Cardiac muscle cell (in vitro differentiated cells and primary cell): ENCODE measurements at regions not wholly inside any gene's neighbourhood (a gene's known extent, or its start where the extent isn't known, plus 50 kb on each side); places are given as distances from the start of the nearest gene placed in this dataset.

Experiments used
- DNase-seq, 2 donors: peaks; one replicate each; pipeline versions ENCODE4 v3.0.0 to v3.0.0-alpha.2; 2010 to 2017; ENCODE audit warnings: low read depth in 1 of 2, low spot score in 1 of 2
- H3K27ac ChIP-seq: fragments of 200-600 bp; sonication (generic); 2 replicates; pipeline ENCODE4 v1.5.1; 2016
- H3K27me3 ChIP-seq: fragments of 200-600 bp; sonication (generic); 2 replicates; pipeline ENCODE4 v1.6.0; 2016; ENCODE audit warnings: control low read depth
- H3K36me3 ChIP-seq: fragments of 200-600 bp; sonication (generic); 2 replicates; pipeline ENCODE4 v1.5.1; 2016; ENCODE audit warnings: control low read depth
- H3K4me1 ChIP-seq: fragments of 200-600 bp; sonication (generic); 2 replicates; pipeline ENCODE4 v1.8.1; 2017; ENCODE audit warnings: low read depth, mild to moderate bottlenecking, mixed run types
- H3K4me3 ChIP-seq: fragments of 200-600 bp; sonication (generic); 2 replicates; pipeline ENCODE4 v1.5.1; 2016; ENCODE audit warnings: mild to moderate bottlenecking
- H3K9me3 ChIP-seq: fragments of 200-600 bp; sonication (generic); 2 replicates; pipeline ENCODE4 v1.5.1; 2017; ENCODE audit warnings: low read depth, mild to moderate bottlenecking, control low read depth
- CTCF ChIP-seq: IDR thresholded peaks from 2 replicates; pipeline ENCODE4 v1.5.1; 2012; ENCODE audit warnings: low read depth, mild to moderate bottlenecking, low read length

- no peak for DNase-seq
- H3K36me3 ChIP-seq: no peaks in the 10 kb centered on the region
- no peak overlapping the region for H3K4me3 ChIP-seq
- H3K27me3 ChIP-seq: no peaks in the 10 kb centered on the region
- H3K9me3 ChIP-seq: no peaks in the 10 kb centered on the region
- H3K4me1 ChIP-seq: no peaks in the 10 kb centered on the region
- H3K27ac ChIP-seq: no peak overlapping the region
- no peak for TF ChIP-seq CTCF
These were observed 80.0 kb upstream of the STK32A start for GRCh38 chr5:147154809-147155208.

DNA sequence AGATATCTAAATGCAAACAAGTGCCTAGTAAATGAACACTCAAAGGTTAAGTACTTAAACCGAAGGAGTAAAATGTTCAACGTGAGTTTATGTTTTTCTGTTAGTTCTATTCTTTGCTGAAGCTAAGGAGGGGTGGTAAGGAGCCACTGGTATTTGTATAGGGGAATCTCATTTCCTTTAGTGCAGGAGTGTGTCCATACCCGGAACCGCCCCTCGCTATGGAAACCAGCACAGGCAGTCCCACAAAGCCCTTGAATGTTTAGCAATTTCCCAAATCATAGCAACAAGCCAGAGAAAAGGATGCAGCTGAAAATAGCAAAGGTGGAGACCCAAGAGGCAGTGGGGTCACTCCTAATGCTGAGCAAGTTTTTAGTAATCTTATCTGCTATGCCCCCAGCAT, 78.8 kb upstream of the STK32A start:
- no peaks in the 10 kb centered on the region for H3K27me3 ChIP-seq
- H3K4me1 ChIP-seq: no peaks in the 10 kb centered on the region
- H3K4me3 ChIP-seq: no peak overlapping the region
- H3K9me3 ChIP-seq: no peaks in the 10 kb centered on the region
- DNase-seq: no peak
- no peak overlapping the region for H3K27ac ChIP-seq
- no peak for TF ChIP-seq CTCF
- no peaks in the 10 kb centered on the region for H3K36me3 ChIP-seq

- no peaks in the 10 kb centered on the region for H3K36me3 ChIP-seq
- H3K27ac ChIP-seq: no peak overlapping the region
- no peaks in the 10 kb centered on the region for H3K4me1 ChIP-seq
- H3K9me3 ChIP-seq: no peaks in the 10 kb centered on the region
- no peak for TF ChIP-seq CTCF
- no peak overlapping the region for H3K4me3 ChIP-seq
- H3K27me3 ChIP-seq: no peaks in the 10 kb centered on the region
- DNase-seq: peak in 1 of 2 donors; percentile 4
These were observed 73.7 kb upstream of the STK32A start for GRCh38 chr5:147160902-147161700.

GRCh38 chr5:147162740-147163139, 72.1 kb upstream of the STK32A start:
- H3K4me1 ChIP-seq: no peaks in the 10 kb centered on the region
- no peak for TF ChIP-seq CTCF

DNA sequence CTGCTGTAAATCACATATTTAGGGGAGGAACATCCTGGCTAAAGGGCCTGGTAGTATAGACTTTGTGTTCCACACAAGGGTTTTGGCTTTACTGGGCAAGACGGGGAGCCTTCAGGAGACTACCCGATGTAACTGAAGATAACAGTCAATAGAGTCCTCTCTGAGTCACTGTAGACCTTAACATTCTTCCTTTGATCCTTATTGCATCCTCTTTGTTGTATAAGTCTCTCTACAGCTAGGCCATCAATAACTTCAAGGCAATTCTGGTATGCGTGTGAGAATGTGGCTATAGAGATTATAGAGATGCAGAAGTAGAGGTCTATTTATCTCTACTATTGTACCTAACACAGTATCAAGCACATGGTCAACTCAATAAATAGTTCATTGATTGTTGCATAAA, 67.3 kb upstream of the STK32A start:
- Histone ChIP-seq H3K36me3 (no peaks in the 10 kb centered on the region), H3K4me1 (no peaks in the 10 kb centered on the region), H3K9me3 (no peaks in the 10 kb centered on the region), H3K27ac (no peak overlapping the region), H3K4me3 (no peak overlapping the region), H3K27me3 (no peaks in the 10 kb centered on the region)
- no peak for DNase-seq
- no peak for TF ChIP-seq CTCF

More at GRCh38 chr5:147162740-147163139, 72.1 kb upstream of the STK32A start:
- peak in 1 of 2 donors; percentile 16 for DNase-seq
- Histone ChIP-seq H3K4me3 (no peak overlapping the region), H3K9me3 (no peaks in the 10 kb centered on the region), H3K27ac (no peak overlapping the region), H3K27me3 (no peaks in the 10 kb centered on the region), H3K36me3 (no peaks in the 10 kb centered on the region)
